Activated T-cell treated with anti-CD3 and anti-CD28 coated beads, Interleukin-2, amount 50 U/mL, for 72 hours (primary cell): ENCODE measurements at regions not wholly inside any gene's neighbourhood (a gene's known extent, or its start where the extent isn't known, plus 50 kb on each side); places are given as distances from the start of the nearest gene placed in this dataset.
A peak's percentile ranks its signal among the peaks of the same experiment; 100 is the strongest.

Experiments
- ATAC-seq, 2 donors: fragments of 150-1000 bp; cut with Tn5 transposase; replicated peaks in 1 of 2; 2 replicates each; pipeline ENCODE4 v1.10.0; 2021; ENCODE audit warnings: moderate library complexity in 2 of 2, mild to moderate bottlenecking in 1 of 2
- DNase-seq, 2 donors: peaks; one replicate each; pipeline ENCODE4 v3.0.0; 2021 to 2022; ENCODE audit warnings: mixed read lengths in 1 of 2
- H3K27ac Mint-ChIP-seq: one replicate; pipeline ENCODE4 v1.8.0; 2022; ENCODE audit warnings: mild to moderate bottlenecking, moderate library complexity, mixed read lengths
- H3K27me3 Mint-ChIP-seq: one replicate; pipeline ENCODE4 v1.8.0; 2022; ENCODE audit warnings: low read depth, mixed read lengths
- H3K36me3 Mint-ChIP-seq, 2 donors: one replicate each; pipeline ENCODE4 v1.8.0; 2022; ENCODE audit warnings: mixed read lengths in 2 of 2, mild to moderate bottlenecking in 1 of 2; ENCODE audit not compliant: insufficient read depth in 2 of 2
- H3K4me1 Mint-ChIP-seq: one replicate; pipeline ENCODE4 v1.8.0; 2022; ENCODE audit warnings: low read depth, mixed read lengths
- H3K4me3 Mint-ChIP-seq, 2 donors: one replicate each; pipeline ENCODE4 v1.8.0; 2022; ENCODE audit warnings: mild to moderate bottlenecking in 2 of 2, mixed read lengths in 2 of 2, moderate library complexity in 2 of 2
- H3K9me3 Mint-ChIP-seq, 2 donors: one replicate each; pipeline ENCODE4 v1.8.0; 2022; ENCODE audit warnings: mixed read lengths in 2 of 2

GRCh38 chr1:168387781-168388760 is 107.4 kb downstream of the TBX19 start:
- peak overlapping the region in 1 of 2 donors; percentile 73 for H3K4me3 Mint-ChIP-seq
- DNase-seq (no peak), ATAC-seq (no peak)
- H3K9me3 Mint-ChIP-seq, result no peaks in the 10 kb centered on the region
- peaks cover 31% of the 10 kb centered on the region for H3K27me3 Mint-ChIP-seq
- H3K36me3 Mint-ChIP-seq, result no peaks in the 10 kb centered on the region
- no peak overlapping the region for H3K27ac Mint-ChIP-seq
- peaks cover 30% of the 10 kb centered on the region for H3K4me1 Mint-ChIP-seq

GRCh38 chr1:168386949-168387586 is 106.4 kb downstream of the TBX19 start:
- ATAC-seq, result peak; percentile 99
- Mint-ChIP-seq H3K4me3 (peak overlapping the region; percentile 65 to 73), H3K27ac (no peak overlapping the region), H3K4me1 (peaks cover 20% of the 10 kb centered on the region), H3K27me3 (peaks cover 23% of the 10 kb centered on the region), H3K9me3 (no peaks in the 10 kb centered on the region), H3K36me3 (no peaks in the 10 kb centered on the region)
- peak; percentile 74 to 76 for DNase-seq

GRCh38 chr1:168386492-168386891 is 105.8 kb downstream of the TBX19 start:
- H3K4me3 Mint-ChIP-seq, result no peak overlapping the region
- H3K27me3 Mint-ChIP-seq, result peaks cover 20% of the 10 kb centered on the region
- H3K4me1 Mint-ChIP-seq, result peaks cover 18% of the 10 kb centered on the region
- no peak overlapping the region for H3K27ac Mint-ChIP-seq
- ATAC-seq (no peak), DNase-seq (no peak)
- H3K9me3 Mint-ChIP-seq, result no peaks in the 10 kb centered on the region
- H3K36me3 Mint-ChIP-seq, result no peaks in the 10 kb centered on the region

GRCh38 chr1:168381850-168382249 is 101.2 kb downstream of the TBX19 start:
- Mint-ChIP-seq H3K9me3 (peaks cover 0 to 3% of the 10 kb centered on the region in 2 donors), H3K27me3 (peaks cover 6% of the 10 kb centered on the region), H3K36me3 (no peaks in the 10 kb centered on the region), H3K4me3 (no peak overlapping the region), H3K27ac (no peak overlapping the region), H3K4me1 (peaks cover under 1% of the 10 kb centered on the region)
- DNase-seq (no peak), ATAC-seq (no peak)

DNA sequence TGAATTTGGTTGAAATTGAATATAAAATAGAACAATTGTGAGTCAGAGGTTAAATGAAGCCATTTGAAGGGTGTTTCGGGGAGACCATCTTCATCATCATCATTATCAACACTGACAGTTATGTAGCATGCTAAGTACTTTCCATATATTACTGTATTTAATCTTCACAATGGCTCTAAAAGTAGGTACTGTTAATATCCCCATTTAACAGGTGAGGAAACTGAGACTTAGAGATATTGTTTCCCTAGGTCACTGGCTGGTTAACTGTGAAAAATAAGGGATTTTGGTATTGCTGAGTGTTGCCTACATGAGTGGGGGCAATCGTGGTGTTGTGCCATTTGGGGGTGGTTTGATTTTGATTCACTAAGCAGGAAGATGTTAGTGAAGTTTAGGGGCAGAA is 100.3 kb downstream of the TBX19 start:
- peaks cover 0 to 3% of the 10 kb centered on the region in 2 donors for H3K9me3 Mint-ChIP-seq
- DNase-seq (no peak), ATAC-seq (no peak)
- H3K27ac Mint-ChIP-seq, result no peak overlapping the region
- no peaks in the 10 kb centered on the region for H3K4me1 Mint-ChIP-seq
- H3K36me3 Mint-ChIP-seq, result no peaks in the 10 kb centered on the region
- peaks cover 4% of the 10 kb centered on the region for H3K27me3 Mint-ChIP-seq
- no peak overlapping the region for H3K4me3 Mint-ChIP-seq

- peaks cover 0 to 3% of the 10 kb centered on the region in 2 donors for H3K9me3 Mint-ChIP-seq
- ATAC-seq (no peak), DNase-seq (no peak)
- H3K27ac Mint-ChIP-seq, result no peak overlapping the region
- no peaks in the 10 kb centered on the region for H3K4me1 Mint-ChIP-seq
- H3K27me3 Mint-ChIP-seq, result no peaks in the 10 kb centered on the region
- H3K4me3 Mint-ChIP-seq, result no peak overlapping the region
- no peaks in the 10 kb centered on the region for H3K36me3 Mint-ChIP-seq
Measured at GRCh38 chr1:168379104-168379860, 98.6 kb downstream of the TBX19 start.

DNA sequence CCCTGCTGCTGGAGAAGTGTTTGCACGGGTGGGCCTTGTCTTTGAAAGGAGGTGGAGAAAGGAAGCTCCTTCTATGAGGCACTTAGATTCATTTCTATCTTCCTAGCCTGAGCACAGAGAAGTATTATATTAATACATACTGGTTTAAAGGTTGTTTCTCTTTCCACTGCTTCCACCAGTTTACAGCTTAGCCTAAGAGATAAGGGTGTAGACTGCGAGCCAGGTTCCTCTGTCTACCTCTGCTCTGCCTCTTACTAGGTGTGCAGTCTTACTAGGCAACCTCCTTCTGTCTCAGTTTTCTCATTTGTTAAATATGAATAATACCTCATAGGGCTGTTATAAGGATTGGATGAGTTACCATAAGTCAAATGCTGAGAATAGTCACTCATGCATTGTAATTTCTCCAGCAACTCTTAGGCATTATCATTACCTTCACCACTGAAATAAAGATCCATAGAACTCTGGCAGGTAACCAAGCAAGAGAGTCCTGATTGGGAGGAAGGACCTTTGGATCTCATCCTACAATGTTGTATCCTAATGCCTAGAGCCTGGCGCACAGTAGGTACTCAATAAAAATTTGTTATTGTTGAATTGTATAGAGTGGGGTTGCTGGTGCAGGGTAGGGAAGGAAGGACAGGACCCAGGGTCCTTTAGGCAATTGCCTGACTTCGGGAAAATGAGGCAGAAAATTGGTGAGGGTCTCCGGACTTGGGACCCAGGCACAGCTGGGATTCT is 95.1 kb downstream of the TBX19 start:
- H3K27ac Mint-ChIP-seq, result no peak overlapping the region
- H3K27me3 Mint-ChIP-seq, result no peaks in the 10 kb centered on the region
- no peak for ATAC-seq
- H3K4me1 Mint-ChIP-seq, result no peaks in the 10 kb centered on the region
- peaks cover 0 to 3% of the 10 kb centered on the region in 2 donors for H3K9me3 Mint-ChIP-seq
- DNase-seq, result no peak
- no peak overlapping the region for H3K4me3 Mint-ChIP-seq
- no peaks in the 10 kb centered on the region for H3K36me3 Mint-ChIP-seq

DNA sequence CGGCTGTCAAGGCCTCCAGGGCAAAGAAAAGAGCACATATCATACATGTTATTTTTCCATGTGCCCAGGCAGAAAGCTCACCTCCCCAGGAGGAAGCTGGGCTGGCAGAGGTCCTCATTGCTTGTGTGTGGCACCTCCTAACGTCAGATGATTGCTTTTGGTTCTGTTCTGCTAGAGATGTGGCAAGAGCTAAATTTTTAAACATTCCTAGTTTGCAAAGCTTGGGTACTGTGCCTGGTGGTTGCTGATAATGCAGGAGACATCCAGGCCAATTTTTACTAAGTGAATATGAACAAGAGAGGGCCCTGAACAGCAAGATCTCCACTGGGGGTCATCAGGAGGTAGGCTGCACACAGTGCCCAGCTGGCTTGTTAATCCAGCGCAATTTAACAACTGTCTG is 93.9 kb downstream of the TBX19 start:
- H3K4me1 Mint-ChIP-seq, result no peaks in the 10 kb centered on the region
- H3K36me3 Mint-ChIP-seq, result no peaks in the 10 kb centered on the region
- H3K27ac Mint-ChIP-seq, result no peak overlapping the region
- no peak overlapping the region for H3K4me3 Mint-ChIP-seq
- ATAC-seq, result no peak
- DNase-seq, result no peak
- H3K9me3 Mint-ChIP-seq, result peaks cover 0 to 3% of the 10 kb centered on the region in 2 donors
- H3K27me3 Mint-ChIP-seq, result no peaks in the 10 kb centered on the region

DNA sequence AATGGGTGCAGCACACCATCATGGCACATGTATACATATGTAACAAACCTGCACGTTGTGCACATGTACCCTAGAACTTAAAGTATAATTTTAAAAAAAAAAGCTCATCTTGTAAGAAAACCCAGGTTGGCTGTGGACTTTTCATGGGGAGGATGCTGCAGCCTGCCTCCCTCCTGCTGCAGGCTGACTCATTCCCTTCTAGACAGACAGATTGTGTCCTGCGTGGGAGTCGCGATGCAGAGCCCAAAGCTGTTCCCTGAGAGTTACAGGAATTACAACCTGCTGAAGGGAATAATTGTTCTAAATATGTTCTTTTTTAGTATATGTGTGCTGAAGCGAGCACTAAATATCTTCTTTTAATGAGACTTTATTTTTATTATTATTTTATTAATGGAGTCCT is 93.2 kb downstream of the TBX19 start:
- Mint-ChIP-seq H3K27ac (no peak overlapping the region), H3K4me3 (no peak overlapping the region), H3K4me1 (no peaks in the 10 kb centered on the region), H3K36me3 (no peaks in the 10 kb centered on the region), H3K27me3 (no peaks in the 10 kb centered on the region), H3K9me3 (no peaks in the 10 kb centered on the region)
- DNase-seq (no peak), ATAC-seq (no peak)

GRCh38 chr1:168372861-168373371 is 92.2 kb downstream of the TBX19 start:
- Mint-ChIP-seq H3K4me3 (no peak overlapping the region), H3K4me1 (no peaks in the 10 kb centered on the region), H3K36me3 (no peaks in the 10 kb centered on the region), H3K9me3 (no peaks in the 10 kb centered on the region), H3K27me3 (no peaks in the 10 kb centered on the region), H3K27ac (no peak overlapping the region)
- ATAC-seq (no peak), DNase-seq (no peak)

DNA sequence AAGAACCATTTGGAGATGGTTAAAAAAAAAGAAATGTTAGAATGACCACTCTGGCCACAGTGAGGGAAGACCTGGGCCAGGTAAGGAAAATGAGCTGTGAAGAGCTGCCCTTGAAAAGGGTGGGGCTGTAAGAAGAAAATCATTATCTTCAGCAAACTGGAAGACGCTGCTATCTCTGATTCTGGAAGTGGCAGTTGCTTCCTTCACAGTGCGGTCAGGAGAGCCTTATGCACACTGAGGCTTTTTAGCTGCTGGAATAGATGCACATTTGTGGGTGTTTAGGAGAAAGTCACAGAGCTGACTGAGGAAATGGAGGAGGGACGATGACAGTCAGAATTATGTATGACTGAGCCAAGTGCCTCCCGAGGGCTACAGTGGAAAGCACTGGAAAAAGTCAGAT is 91.6 kb downstream of the TBX19 start:
- no peak overlapping the region for H3K4me3 Mint-ChIP-seq
- ATAC-seq (no peak), DNase-seq (no peak)
- no peaks in the 10 kb centered on the region for H3K9me3 Mint-ChIP-seq
- H3K36me3 Mint-ChIP-seq, result no peaks in the 10 kb centered on the region
- peaks cover 1% of the 10 kb centered on the region for H3K27me3 Mint-ChIP-seq
- no peak overlapping the region for H3K27ac Mint-ChIP-seq
- no peaks in the 10 kb centered on the region for H3K4me1 Mint-ChIP-seq

DNA sequence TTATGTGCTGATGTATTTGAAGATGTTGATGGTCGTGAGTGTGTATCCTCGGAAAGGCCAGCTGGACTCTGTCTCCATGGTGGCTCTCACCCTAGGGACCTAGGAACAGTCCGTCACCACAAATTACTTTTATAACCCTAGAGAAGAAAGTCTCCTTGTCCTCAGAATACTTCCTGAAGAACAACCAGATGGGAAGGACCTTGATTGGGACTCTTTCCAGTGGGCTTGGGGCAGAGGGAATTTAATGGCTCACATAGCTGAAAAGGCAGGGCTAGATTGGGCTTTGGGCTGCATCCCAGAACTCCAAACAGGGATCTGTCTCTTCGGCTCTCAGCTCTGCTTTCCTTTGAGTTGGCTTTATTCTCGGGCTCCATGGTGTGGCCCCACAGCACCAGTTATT is 90.8 kb downstream of the TBX19 start:
- no peak overlapping the region for H3K4me3 Mint-ChIP-seq
- ATAC-seq (no peak), DNase-seq (no peak)

More for the DNA sequence above, 90.8 kb downstream of the TBX19 start:
- Mint-ChIP-seq H3K4me1 (no peaks in the 10 kb centered on the region), H3K27ac (no peak overlapping the region), H3K27me3 (peaks cover 8% of the 10 kb centered on the region), H3K9me3 (no peaks in the 10 kb centered on the region), H3K36me3 (no peaks in the 10 kb centered on the region)
